Tongue (tissue), 1 donor: ENCODE measurements at regions not wholly inside any gene's neighbourhood (a gene's known extent, or its start where the extent isn't known, plus 50 kb on each side); places are given as distances from the start of the nearest gene placed in this dataset.

Source experiments
- DNase-seq: peaks from one replicate; pipeline ENCODE4 v3.0.0-alpha.2; 2015

- no peak for DNase-seq
Observed at GRCh38 chr18:37698508-37699040, 133.0 kb upstream of the CELF4 start.

- no peak for DNase-seq
Observed at GRCh38 chr18:37694516-37694915, 128.9 kb upstream of the CELF4 start.

- DNase-seq: no peak
Observed at GRCh38 chr18:37691162-37691561, 125.6 kb upstream of the CELF4 start.

GRCh38 chr18:37689841-37690240, 124.2 kb upstream of the CELF4 start:
- no peak for DNase-seq

GRCh38 chr18:37684590-37684989, 119.0 kb upstream of the CELF4 start:
- DNase-seq: no peak

GRCh38 chr18:37684183-37684582, 118.6 kb upstream of the CELF4 start:
- no peak for DNase-seq

- no peak for DNase-seq
Observed at GRCh38 chr18:37680911-37681310, 115.3 kb upstream of the CELF4 start.

GRCh38 chr18:37676276-37676675, 110.7 kb upstream of the CELF4 start:
- DNase-seq: no peak

- no peak for DNase-seq
Observed at GRCh38 chr18:37675699-37676098, 110.1 kb upstream of the CELF4 start.

- DNase-seq: no peak
Observed at GRCh38 chr18:37674570-37674969, 109.0 kb upstream of the CELF4 start.

GRCh38 chr18:37673671-37674070, 108.1 kb upstream of the CELF4 start:
- peak; percentile 45 for DNase-seq

- no peak for DNase-seq
Observed at GRCh38 chr18:37672932-37673595, 107.5 kb upstream of the CELF4 start.

GRCh38 chr18:37672001-37672400, 106.4 kb upstream of the CELF4 start:
- no peak for DNase-seq

GRCh38 chr18:37671530-37671929, 105.9 kb upstream of the CELF4 start:
- DNase-seq: no peak

GRCh38 chr18:37671119-37671518, 105.5 kb upstream of the CELF4 start:
- no peak for DNase-seq

- no peak for DNase-seq
Observed at GRCh38 chr18:37669991-37670534, 104.5 kb upstream of the CELF4 start.

- DNase-seq: peak; percentile 6
Observed at GRCh38 chr18:37668971-37669747, 103.6 kb upstream of the CELF4 start.

- peak; percentile 5 for DNase-seq
Observed at GRCh38 chr18:37667836-37668235, 102.2 kb upstream of the CELF4 start.

- no peak for DNase-seq
Observed at GRCh38 chr18:37666991-37667390, 101.4 kb upstream of the CELF4 start.

- no peak for DNase-seq
Observed at GRCh38 chr18:37666451-37666850, 100.9 kb upstream of the CELF4 start.

- no peak for DNase-seq
Observed at GRCh38 chr18:37665346-37665745, 99.7 kb upstream of the CELF4 start.

GRCh38 chr18:37663446-37663845, 97.8 kb upstream of the CELF4 start:
- no peak for DNase-seq

GRCh38 chr18:37662546-37663339, 97.1 kb upstream of the CELF4 start:
- DNase-seq: no peak
